Endometrium (tissue), 2 donors: ENCODE measurements at regions not wholly inside any gene's neighbourhood (a gene's known extent, or its start where the extent isn't known, plus 50 kb on each side); places are given as distances from the start of the nearest gene placed in this dataset.
"Not testable (repeated sequence)": the region's sequence is repeated elsewhere in the genome, so short reads cannot be mapped to it uniquely, and the experiment has no call there.

Experiments
- FAIRE-seq: peaks from 2 replicates; lab custom pipeline; 2012; peaks lifted over from hg19 to GRCh38; lab: Jason Lieb, UNC
- donor health status: control.
- donor health status: control.

- FAIRE-seq = no peak
Measured at GRCh38 chrX:39222346-39223113, 421.3 kb downstream of the MID1IP1 start.

DNA sequence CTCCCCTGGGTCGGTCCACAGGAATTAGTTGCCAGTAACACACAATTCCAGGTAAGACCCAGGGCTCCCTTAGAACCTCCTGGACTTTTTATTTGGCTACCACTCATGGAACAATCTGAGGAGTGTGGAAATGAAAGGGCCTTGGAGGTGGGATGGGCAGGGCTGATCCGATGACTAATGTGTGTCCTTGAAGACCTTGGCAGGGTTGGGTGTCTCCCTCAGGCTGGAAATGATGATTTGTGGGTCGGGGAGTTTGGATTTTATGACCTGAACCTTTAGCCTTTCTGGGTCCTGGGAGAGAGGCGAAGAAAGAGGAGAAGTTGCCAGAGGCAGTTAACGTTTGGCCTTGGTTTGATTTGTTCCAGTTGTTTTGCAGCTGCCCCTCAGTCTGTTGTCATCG lies 425.0 kb downstream of the MID1IP1 start:
- FAIRE-seq = no peak

GRCh38 chrX:39227371-39227770 lies 426.1 kb downstream of the MID1IP1 start:
- FAIRE-seq = no peak

GRCh38 chrX:39238006-39238405 lies 436.7 kb downstream of the MID1IP1 start:
- no peak for FAIRE-seq

GRCh38 chrX:39242187-39242586 lies 440.9 kb downstream of the MID1IP1 start:
- no peak for FAIRE-seq

DNA sequence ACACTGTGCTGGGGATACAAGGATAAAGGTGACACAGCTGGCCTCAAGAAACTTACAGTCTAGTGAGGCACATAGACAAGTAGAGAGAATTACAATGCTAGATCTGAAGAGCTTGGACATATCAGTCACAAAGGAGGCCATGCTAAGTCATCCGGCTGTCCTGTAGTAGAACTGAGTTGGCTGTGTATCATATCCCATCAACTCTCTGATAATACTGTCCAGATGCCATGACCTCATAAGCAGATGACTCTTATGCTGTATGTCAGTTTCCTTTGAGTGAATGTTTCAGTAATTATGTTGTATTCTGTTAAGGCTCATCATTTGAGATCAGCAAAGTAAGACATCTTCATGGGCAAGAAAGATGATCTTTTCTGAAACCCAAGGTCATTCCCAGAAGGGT lies 442.9 kb downstream of the MID1IP1 start:
- FAIRE-seq = no peak

DNA sequence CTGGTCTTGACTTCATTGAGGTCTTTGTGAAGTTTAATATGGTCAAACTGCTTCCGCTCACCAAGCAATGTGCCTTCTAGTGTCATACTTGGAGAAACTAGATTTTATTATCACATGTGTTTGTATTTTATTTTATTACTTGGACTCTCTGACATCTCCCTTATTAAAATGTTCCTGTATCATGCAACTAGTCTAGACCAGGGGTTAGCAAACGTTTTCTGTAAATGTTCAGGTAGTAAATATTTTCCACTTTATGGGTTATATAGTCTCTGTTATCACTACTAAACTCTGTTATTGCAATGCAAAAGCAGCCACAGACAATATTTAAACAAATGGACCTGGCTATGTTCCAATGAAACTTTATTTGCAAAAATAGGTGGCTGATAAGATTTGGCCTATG lies 443.8 kb downstream of the MID1IP1 start:
- no peak for FAIRE-seq

GRCh38 chrX:39247536-39247935 lies 446.3 kb downstream of the MID1IP1 start:
- no peak for FAIRE-seq

DNA sequence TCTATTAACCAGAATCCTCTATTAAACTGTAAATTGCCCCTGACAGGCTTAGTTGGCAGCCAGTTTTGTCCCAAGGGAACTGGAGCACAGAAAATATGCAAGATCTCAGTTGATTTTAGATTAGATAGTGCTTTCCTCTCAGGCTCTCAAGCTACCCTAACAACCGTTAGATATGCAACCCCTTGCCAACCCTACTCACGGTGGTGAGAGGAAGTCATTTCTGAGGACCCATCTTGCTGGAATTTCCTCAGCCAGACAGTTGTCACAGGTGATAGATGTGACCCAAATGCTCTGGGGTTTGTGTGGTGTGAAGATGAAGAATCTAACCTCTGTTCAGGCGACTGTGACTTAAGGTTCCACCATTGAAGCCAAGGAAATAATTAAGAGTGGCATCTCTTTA lies 447.1 kb downstream of the MID1IP1 start:
- no peak for FAIRE-seq

- FAIRE-seq = no peak
Measured at GRCh38 chrX:39249999-39250398, 448.7 kb downstream of the MID1IP1 start.

- no peak for FAIRE-seq
Measured at GRCh38 chrX:39251995-39252394, 450.7 kb downstream of the MID1IP1 start.

DNA sequence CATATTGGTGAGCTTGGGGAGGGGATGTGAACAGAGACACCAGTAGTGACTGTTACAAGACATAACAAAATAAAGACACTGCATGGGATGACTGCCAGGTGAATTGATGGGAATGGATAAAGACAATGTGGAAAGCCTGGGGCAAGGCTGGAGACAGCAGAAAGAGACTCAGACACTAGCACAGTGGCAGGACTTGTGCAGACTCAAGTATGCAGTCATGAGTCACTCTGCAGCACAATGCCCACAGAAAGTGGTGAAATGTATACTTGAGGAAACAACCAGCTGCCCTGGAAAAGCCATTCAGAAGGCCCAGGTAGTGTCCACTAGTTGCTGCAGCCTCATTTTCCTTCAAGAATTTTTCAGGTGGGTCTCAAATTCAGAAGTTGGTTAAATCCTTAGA lies 452.3 kb downstream of the MID1IP1 start:
- FAIRE-seq = no peak

GRCh38 chrX:39258331-39258730 lies 457.1 kb downstream of the MID1IP1 start:
- no peak for FAIRE-seq

GRCh38 chrX:39260965-39261364 lies 459.7 kb downstream of the MID1IP1 start:
- no peak for FAIRE-seq

GRCh38 chrX:39261446-39262147 lies 460.3 kb downstream of the MID1IP1 start:
- FAIRE-seq = no peak

DNA sequence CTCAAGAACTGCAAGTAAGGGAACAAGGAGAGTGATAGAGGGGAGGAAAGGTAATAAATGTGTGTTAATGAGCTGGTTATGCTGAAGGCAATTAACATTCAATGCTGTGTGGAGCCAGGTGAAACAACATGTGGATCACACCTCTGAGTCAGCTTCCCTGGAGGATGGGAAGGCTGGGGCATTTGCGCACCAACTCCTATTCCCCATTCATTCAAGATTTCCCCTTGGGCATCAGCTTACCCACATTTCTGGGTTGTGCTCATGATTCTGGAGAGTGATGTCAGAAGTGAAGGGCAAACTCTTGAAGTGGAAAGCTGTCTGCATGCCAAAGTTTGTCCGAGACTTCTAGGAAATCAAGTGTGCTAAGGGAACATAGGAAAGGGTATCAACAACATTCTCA lies 461.4 kb downstream of the MID1IP1 start:
- no peak for FAIRE-seq

DNA sequence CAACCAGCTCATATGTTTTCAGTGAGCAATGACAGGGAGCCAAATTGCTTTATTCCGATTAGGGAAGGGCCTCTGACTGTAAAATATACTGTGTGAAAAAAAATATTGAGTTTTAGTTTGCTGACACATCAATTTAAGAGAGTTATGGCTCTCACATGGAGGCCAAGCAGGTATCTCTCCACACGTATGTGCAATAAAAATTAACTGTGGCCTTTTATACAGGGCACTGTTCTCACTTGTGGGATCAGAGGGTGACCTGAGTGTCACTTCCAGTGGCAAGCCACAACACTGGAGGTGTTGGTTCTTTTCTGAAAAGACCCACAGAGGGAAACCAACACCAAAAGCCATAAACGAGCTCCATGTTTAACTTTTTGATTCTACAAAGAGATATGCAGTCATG lies 462.8 kb downstream of the MID1IP1 start:
- FAIRE-seq = no peak

DNA sequence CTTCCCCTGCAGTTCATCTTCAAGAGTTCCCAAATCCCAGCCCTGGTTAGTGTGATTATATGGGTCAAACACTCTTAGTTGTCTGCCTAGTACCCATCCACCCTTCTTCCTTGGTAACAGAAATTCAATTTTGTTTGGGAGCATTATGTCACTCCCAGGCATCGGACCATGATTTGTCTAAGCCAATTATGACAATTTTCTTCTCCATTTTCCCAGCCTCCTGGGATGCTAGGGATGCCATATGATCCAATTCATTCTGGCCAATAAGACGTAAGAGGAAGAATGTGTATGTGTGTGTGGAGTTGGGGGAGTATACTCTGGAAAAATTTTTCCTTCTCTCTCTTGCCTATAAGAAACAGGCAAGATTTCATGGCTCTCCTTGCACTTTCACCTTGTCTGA lies 465.9 kb downstream of the MID1IP1 start:
- FAIRE-seq = no peak

DNA sequence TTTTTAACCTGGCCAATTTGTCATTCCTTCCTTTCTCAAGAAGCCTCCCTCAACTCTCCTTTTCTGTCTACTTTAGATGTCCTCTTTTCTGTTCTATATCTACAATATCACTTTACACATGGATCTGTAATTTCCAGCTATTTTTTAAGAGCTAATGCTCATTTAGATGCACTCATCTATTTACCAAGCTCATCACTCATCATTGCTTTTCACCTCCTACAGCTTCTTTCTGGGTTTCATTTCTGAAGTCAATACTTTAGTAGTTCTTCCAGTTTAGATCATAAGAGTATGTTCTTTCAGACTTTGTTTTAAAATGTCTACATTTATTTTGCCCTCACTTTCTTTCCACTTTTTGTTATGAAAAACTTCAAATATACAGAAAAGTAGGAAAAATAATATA lies 466.9 kb downstream of the MID1IP1 start:
- no peak for FAIRE-seq

DNA sequence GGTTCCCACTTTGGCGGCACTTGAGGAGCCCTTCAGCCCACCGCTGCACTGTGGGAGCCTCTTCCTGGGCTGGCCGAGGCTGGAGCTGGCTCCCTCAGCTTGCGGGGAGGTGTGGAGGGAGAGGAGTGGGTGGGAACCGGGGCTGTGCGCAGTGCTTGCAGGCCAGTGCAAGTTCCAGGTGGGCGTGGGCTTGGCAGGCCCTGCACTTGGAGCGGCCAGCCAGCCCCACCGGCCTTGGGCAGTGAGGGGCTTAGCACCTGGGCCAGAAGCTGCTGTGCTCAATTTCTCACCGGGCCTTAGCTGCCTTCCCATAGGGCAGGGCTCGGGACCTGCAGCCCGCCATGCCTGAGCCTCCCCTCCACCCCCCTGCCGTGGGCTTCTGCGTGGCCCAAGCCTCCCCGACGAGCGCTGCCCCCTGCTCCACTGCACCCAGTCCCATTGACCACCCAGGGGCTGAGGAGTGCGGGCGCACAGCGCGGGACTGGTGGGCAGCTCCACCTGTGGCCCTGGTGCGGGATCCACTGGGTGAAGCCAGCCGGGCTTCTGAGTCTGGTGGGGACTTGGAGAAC lies 474.3 kb downstream of the MID1IP1 start:
- no peak for FAIRE-seq

DNA sequence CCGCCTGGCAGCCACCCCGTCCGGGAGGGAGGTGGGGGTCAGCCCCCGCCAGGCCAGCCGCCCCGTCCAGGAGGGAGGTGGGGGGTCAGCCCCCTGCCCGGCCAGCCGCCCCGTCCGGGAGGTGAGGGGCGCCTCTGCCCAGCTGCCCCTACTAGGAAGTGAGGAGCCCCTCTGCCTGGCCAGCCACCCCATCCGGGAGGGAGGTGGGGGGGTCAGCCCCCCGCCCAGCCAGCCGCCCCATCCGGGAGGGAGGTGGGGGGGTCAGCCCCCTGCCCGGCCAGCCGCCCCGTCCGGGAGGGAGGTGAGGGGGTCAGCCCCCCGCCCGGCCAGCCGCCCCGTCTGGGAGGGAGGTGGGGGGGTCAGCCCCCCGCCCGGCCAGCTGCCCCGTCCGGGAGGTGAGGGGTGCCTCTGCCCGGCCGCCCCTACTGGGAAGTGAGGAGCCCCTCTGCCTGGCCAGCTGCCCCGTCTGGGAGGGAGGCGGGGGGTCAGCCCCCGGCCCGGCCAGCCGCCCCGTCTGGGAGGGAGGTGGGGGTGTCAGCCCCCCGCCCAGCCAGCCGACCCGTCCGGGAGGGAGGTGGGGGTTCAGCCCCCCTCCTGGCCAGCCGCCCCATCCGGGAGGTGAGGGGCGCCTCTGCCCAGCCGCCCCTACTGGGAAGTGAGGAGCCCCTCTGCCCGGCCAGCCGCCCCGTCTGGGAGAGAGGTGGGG lies 476.6 kb downstream of the MID1IP1 start:
- FAIRE-seq = not testable (repeated sequence)

- no peak for FAIRE-seq
Measured at GRCh38 chrX:39283239-39283638, 482.0 kb downstream of the MID1IP1 start.

DNA sequence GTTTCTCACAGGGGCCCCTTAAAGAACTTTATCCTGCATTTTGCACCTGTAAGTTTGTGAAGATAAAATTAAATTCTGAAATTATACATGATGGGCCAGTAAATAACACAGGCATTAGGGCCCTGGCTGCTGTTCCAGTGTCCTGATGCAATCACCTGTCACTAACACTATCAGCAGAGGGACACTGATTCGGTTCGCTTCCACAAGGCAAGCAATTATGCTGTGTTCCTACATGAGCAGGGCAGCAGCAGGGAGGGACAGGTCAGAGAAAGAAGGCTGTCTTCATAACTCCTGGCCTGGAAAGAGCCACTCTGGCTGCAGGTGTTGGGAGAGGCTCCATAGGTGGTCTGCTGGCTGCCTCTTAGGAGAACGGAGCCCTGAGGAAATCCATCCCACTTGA lies 487.3 kb downstream of the MID1IP1 start:
- no peak for FAIRE-seq
